HG03565 (cell line): ENCODE measurements at regions not wholly inside any gene's neighbourhood (a gene's known extent, or its start where the extent isn't known, plus 50 kb on each side); places are given as distances from the start of the nearest gene placed in this dataset.

Experiments used
- ATAC-seq: cut with Tn5 transposase; IDR thresholded peaks from one replicate; pipeline ENCODE4 v1.9.1; 2021; ENCODE audit warnings: mild to moderate bottlenecking, moderate library complexity; ENCODE audit not compliant: unreplicated experiment

- ATAC-seq, result no peak
These were observed 60.8 kb downstream of the CCNA1 start for GRCh38 chr13:36493046-36493445.

GRCh38 chr13:36495431-36495830 is 63.1 kb downstream of the CCNA1 start:
- no peak for ATAC-seq

- no peak for ATAC-seq
These were observed 77.1 kb downstream of the CCNA1 start for GRCh38 chr13:36509369-36509768.

GRCh38 chr13:36512771-36513170 is 80.5 kb downstream of the CCNA1 start:
- ATAC-seq, result no peak

DNA sequence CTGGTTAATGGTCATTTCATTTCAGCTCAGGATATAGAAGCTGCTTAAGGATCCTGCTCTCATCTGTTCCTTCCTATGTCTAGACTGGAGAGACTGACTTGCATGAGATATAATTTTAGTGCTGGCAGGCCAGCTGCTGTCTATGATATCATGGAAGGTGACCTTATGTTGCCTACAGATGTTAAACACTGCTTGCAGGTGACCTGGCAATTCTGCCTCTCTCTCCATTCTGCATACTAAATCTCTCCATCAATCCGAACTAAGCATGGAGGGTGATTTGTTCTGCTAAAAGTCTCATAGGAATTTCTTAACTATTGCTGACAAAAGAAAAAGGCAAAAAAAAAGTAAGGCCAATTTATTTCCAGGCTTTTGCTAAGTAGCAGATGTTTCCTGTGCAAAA is 81.0 kb downstream of the CCNA1 start:
- no peak for ATAC-seq

- ATAC-seq, result no peak
These were observed 83.2 kb downstream of the CCNA1 start for GRCh38 chr13:36515466-36515865.

GRCh38 chr13:36516225-36516624 is 83.9 kb downstream of the CCNA1 start:
- ATAC-seq, result no peak

DNA sequence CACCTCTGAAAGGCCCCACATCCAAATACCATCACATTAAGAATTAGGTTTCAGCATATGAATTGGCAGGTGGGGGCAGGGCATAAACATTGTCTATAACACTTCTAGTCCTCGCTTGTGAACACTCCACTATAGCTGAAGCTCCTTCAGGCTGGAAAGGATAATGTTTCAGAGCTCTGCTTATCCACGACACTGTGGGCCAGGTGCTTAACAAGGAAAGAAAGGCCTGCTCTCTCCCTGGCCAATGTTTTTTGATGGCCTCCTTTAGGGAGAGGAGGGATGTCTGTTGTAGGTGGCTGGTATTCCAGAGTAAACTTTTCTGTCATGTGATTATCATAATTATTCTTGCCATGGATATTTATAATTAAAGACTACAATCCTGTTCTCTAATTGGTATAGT is 86.4 kb downstream of the CCNA1 start:
- no peak for ATAC-seq

DNA sequence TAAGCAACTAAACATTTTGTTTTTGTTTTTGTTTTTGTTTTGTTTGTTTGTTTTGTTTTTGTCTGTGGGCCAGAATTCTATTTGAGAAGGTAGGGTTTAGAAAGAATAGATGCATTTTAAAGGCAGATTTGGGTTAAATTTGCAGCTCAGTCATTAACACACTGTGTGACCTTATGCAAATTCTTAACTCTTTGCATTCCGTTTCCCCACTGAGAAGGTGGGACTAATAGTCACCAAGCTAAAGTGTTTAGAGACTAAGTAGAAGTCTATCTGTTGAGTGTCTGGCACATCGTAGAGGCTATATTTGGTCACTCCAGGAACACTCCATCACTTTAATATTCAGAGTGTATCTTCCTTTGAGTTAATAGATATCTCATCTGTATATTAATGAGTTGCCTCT is 87.1 kb downstream of the CCNA1 start:
- ATAC-seq, result no peak

GRCh38 chr13:36520111-36520510 is 87.8 kb downstream of the CCNA1 start:
- no peak for ATAC-seq

DNA sequence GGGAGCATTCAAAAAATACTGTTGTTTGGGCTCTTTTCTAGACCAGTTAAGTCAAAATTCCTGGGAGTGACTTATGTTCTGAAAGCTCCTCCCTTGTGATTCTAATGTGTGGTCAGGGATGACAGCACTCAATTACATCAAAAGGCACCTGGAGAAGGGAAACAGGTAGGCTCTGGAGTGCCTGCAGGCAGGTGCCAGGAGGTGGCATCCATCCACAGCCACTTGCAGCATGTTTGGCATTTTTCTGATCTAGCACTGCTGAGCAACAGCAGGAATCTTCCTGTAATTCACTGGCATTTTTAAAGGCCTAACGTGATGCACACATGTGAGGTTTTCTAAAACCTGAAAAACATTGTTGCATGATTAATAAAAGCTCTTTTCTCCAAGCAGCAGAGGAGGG is 94.6 kb downstream of the CCNA1 start:
- ATAC-seq, result no peak

DNA sequence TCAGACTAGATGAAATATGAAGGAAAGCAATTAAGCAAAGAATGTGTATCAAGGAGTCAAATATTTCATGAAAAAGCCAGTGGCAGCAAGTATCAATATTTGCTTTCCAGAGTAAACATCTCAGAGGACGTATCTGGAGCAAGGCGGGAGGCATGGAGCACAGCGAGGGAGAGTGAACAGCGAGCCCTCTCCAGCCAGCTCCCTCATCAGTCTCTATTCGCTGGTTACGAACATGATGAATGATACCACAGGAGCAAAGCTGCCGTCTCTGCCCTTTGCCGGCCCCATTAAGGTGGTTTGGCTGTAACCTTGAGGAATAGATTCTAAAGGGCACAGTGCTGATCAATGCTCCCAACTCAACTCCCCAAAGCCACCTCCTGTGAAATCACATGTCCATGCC is 95.8 kb downstream of the CCNA1 start:
- ATAC-seq, result no peak

- no peak for ATAC-seq
These were observed 97.9 kb downstream of the CCNA1 start for GRCh38 chr13:36530050-36530789.

- ATAC-seq, result no peak
These were observed 98.7 kb downstream of the CCNA1 start for GRCh38 chr13:36530861-36531590.

DNA sequence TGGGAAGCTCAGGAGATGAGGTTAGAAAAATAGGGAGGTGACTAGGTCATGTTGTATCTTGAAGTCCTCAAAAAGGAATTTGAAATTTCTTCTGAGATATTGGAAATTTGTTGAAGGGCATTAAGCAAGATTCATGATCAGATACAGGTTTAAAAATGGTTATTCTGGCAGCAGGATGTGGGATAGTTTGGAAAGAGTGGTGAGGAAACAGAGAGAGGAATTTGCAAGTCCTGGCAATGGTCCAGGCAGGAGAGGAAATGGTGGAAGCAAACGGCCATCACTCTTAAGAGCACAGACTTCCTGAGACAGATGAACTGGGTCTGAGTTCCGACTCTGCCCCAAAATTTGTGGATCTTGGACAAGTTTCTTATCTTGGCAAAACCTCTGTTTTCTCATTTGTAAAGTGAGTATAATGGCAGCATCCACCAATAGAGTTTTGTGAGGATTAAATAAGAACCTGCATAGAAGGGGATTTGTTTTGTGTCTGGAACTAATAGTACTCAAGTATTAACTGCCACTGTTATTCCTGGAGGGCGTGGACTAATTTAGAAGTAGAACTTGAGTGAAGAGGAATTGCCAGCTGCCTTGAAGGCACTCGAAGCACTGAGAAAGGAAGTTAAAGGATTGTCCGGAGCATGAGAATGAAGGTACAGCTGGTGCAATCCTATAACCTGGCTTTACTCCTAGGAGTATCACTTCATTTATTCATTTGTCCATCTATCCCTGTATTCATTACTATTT is 99.6 kb downstream of the CCNA1 start:
- ATAC-seq, result no peak

DNA sequence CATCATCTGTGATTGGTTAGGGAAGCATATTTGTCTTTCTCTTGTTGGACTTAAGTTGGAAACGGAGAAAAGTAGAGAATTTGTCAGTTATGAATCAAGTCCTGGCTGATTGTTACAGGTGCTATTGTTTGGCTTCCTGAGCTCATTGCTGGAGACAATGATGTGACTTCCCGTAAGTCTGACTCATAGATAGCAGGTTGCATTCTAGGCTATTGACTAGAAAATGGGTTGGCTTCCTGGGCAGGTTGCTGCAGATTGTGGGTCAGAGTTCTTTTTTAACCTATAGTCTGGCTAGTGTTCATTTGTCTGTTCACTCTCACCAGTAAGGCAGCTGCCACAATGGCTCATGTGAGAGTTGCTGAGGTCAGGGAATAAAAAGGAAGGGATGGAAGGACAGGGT is 101.5 kb downstream of the CCNA1 start:
- no peak for ATAC-seq

GRCh38 chr13:36536546-36536945 is 104.3 kb downstream of the CCNA1 start:
- ATAC-seq, result no peak

DNA sequence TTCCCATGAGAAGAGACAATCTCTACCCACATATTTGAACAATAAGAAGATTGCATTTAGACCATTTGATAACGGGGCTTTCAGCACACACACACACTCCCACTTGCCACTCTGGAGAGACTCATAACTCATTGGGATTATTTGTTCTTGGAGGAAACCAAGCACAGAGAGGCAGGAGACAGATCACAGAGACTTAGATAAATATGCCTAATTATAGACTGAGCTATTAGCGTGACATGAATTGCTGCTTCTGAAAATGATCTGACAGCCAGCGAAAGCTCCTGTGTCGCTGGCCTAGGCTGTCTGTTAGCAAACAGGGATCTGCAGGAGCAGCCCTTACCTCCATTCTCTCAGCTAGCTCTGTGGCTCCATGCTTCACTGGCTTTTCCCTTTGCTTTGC is 111.4 kb downstream of the CCNA1 start:
- no peak for ATAC-seq

- no peak for ATAC-seq
These were observed 115.8 kb downstream of the CCNA1 start for GRCh38 chr13:36548129-36548528.

- ATAC-seq, result no peak
These were observed 116.9 kb downstream of the CCNA1 start for GRCh38 chr13:36549126-36549702.

DNA sequence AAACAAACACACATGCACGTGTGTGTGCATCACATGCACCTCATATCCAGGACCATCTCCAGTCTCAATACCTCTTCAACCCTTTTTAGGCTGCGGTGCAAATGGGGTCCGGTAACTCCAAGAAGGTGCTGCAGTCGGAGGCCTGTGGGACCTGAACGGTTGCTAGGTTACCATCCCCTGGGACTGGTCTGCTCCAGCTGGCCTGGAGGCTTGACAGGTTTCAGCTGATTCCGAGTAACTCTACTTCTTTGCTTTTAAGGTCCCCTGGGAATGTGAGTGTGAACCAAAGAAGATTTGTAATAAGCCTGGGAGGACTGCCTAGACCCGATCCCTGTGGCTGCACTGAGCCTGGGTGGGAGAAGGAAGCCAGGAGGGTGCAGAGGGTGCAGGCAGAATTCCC is 117.5 kb downstream of the CCNA1 start:
- no peak for ATAC-seq

DNA sequence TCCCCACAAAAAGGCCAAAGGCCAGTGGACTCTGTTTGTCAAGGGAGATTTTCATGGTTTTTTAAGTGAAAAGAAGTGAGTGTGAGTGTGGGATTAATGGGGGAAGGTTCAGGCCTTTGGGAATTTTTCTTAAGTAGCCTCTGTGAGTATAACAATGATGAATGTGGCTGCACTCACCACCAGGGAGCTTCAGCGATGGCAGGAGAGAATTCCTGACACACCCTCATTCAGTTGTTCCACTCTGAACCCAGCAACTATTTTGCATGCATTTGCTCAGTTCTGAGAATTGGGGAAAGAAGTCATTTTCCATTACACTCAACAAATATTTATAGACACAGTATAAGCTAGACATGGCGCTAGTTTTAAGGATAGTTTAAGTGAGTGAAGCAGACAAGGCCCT is 117.9 kb downstream of the CCNA1 start:
- ATAC-seq, result no peak
